ENCODE measurements at regions not wholly inside any gene's neighbourhood (a gene's known extent, or its start where the extent isn't known, plus 50 kb on each side); places are given as distances from the start of the nearest gene placed in this dataset.

- no peak for FAIRE-seq
These were observed 110.0 kb upstream of the ARHGAP5 start for GRCh38 chr14:31966896-31967668.

DNA sequence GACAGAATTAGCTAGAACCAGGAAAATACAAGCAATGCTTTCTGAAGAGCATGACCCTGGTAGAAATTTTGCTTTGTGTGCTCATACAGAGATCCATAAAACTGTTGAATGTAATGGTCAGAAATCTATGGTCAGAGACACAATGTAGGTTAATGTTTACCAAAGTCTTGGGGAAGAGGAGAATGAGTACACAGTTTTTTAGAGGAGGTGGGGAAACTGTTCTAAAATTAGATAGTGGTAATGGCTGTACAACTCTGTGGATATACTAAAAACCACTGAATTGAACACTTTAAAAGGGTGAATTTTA, 109.5 kb upstream of the ARHGAP5 start:
- FAIRE-seq = no peak

- no peak for FAIRE-seq
These were observed 108.8 kb upstream of the ARHGAP5 start for GRCh38 chr14:31968107-31968810.

- FAIRE-seq = no peak
These were observed 108.0 kb upstream of the ARHGAP5 start for GRCh38 chr14:31968956-31969698.

- FAIRE-seq = no peak
These were observed 107.3 kb upstream of the ARHGAP5 start for GRCh38 chr14:31969699-31970240.

- FAIRE-seq = no peak
These were observed 106.4 kb upstream of the ARHGAP5 start for GRCh38 chr14:31970744-31971143.

GRCh38 chr14:31971612-31972011, 105.5 kb upstream of the ARHGAP5 start:
- no peak for FAIRE-seq

GRCh38 chr14:31977001-31977556, 100.0 kb upstream of the ARHGAP5 start:
- FAIRE-seq = no peak

DNA sequence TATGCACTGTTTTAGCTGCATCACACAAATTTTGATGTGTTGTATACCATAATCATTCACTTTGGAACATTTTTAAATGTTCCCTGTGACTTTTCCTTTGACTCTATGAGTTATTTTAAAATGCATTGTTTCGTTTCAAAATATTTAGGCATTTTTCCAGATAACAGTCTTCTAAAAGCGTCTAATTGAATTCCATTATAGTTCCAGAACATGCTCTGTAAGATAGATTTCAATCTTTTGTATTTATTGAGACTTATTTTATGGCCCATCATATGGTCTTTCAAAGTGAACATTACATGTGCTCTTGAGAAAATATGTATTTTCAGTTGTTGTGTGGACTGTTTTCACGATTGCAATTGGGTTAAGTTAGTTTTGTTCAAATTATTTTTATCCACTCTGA, 98.7 kb upstream of the ARHGAP5 start:
- no peak for FAIRE-seq

GRCh38 chr14:31982642-31983041, 94.5 kb upstream of the ARHGAP5 start:
- FAIRE-seq = no peak

DNA sequence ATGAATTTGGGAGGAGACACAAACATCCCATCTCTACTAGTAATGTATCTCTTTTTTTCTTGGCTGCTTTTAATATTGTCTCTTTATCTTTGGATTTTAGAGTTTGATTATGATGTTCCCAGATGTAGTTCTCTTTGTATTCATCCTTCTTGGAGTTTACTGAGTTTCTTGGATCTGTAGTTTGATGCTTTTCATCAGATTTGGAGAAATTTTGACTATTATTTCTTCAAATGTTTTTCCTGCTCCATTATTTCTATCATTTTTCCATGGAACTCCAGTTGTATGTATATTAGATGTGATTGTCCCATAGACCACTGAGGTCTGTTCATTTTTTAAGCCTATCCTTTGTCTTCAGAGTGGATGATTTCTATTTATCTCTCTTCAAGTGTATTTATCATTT, 90.7 kb upstream of the ARHGAP5 start:
- FAIRE-seq = no peak

DNA sequence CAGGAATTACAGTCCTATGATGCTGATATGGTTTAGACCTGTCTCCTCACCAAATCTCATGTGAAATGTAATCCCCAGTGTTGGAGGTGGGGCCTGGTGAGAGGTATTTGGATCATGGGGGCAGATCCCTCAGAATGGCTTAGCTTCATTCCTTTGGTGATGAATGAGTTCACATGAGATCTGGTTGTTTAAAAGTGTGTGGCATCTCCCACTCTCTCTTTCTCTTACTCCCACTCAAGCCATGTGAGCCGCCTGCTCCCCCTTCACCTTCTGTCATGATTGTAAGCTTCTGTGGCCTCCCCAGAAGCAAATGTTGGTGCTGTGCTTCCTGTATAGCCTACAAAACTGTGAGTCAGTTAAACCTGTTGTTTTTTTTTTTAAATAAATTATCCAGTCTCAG, 89.4 kb upstream of the ARHGAP5 start:
- FAIRE-seq = no peak

DNA sequence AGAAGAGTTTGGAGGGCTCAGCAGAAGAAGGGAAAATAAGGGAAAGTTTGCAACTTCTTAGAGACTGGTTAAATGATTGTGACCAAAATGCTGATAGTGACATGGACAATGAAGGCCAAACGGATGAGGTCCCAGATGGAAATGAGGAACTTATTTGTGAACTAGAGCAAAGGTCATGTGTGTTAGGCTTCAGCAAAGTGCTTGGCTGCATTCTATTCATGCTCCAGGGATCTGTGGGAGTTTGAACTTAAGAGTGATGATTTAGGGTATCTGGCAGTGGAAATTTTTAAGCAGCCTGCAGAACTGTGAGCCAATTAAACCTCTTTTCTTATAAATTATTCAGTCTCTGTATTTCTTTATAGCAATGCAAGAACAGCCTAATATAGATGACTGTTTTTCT, 88.9 kb upstream of the ARHGAP5 start:
- FAIRE-seq = no peak

GRCh38 chr14:31990183-31990857, 86.8 kb upstream of the ARHGAP5 start:
- FAIRE-seq = no peak

GRCh38 chr14:31990926-31991572, 86.1 kb upstream of the ARHGAP5 start:
- no peak for FAIRE-seq

DNA sequence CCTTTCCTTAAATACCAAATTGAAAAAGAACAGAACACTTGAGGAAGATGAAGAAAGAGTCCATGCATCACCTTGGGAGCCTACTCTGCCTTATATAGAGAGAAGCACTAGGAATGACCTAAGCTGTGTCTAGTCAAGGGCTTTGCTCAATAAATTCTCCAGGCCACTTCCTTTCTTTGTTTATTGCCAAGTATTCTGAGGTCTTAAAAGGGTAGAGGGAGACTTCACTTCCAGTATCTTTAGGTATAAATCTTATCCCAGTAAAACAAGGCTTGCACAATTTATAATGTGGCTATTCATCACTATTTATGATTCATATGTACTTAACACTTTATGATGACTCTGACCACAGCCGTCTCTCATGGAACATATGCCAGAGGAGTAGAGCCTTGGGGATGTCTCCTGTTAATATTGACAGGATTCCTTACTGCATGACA, 85.1 kb upstream of the ARHGAP5 start:
- no peak for FAIRE-seq

DNA sequence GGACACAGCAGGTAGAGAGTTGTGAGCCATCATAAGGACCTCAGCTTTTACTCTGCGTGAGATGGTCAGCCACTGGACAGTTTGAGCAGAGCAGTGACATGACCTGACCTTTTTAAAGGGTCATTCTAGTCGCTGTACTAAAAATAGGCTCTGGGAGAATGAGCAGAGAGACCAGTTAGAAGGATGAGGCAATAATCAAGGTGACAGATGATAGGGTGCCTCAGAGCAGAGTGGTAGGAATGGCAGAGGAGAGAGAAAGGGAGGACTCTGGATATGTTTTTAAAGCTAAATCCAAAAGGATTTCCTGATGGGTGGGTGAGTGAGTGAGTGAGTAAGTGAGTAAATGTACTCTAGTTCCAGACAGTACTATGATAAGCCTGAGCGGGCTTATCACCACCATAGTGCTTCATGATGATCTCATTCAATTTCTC, 83.6 kb upstream of the ARHGAP5 start:
- FAIRE-seq = no peak

- FAIRE-seq = no peak
These were observed 82.6 kb upstream of the ARHGAP5 start for GRCh38 chr14:31994391-31995033.

DNA sequence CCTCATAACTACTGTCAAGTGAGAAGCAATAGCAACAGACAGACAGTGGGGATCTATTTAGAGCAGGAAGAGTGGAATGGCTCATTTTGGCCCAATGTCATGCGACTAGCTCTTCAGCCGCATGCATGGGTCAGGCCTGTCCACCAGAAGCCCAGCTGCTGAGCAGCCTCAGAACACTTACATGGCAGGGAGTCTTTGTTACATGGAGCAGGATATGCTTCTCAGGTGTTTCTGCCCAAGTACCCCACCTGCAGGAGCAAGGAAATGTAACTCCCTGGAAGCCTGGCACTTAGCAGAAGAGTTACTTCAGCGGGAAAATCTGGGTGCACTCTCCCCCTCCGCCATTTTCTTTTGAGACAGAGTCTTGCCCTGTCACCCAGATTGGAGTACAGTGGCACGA, 73.5 kb upstream of the ARHGAP5 start:
- FAIRE-seq = no peak

- no peak for FAIRE-seq
These were observed 72.8 kb upstream of the ARHGAP5 start for GRCh38 chr14:32004300-32004699.

DNA sequence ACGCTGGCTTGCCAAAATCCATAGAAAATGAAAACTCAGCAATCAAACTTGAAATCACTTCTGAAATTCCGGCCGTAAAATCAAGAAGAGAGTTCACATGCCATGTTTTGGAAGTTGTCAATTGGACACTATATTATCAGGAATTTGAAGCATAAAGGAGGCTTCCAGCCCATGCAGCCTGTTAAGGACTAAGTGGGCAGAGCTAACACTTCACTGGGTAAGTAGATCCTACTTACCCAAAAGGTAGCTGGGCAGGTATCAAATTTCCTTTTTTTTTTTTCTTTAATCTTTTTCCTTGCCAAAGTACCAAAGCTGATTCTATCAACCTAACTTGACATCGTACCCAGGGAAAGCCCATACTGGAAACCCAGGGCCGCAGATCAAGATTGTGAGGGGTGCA, 71.5 kb upstream of the ARHGAP5 start:
- no peak for FAIRE-seq

All from G401.6 (cell line).